ENCODE measurements at regions not wholly inside any gene's neighbourhood (a gene's known extent, or its start where the extent isn't known, plus 50 kb on each side); places are given as distances from the start of the nearest gene placed in this dataset.

GRCh38 chr19:27754700-27755099 is 1458.3 kb downstream of the UQCRFS1 start:
- TF ChIP-seq, protein P1, sequence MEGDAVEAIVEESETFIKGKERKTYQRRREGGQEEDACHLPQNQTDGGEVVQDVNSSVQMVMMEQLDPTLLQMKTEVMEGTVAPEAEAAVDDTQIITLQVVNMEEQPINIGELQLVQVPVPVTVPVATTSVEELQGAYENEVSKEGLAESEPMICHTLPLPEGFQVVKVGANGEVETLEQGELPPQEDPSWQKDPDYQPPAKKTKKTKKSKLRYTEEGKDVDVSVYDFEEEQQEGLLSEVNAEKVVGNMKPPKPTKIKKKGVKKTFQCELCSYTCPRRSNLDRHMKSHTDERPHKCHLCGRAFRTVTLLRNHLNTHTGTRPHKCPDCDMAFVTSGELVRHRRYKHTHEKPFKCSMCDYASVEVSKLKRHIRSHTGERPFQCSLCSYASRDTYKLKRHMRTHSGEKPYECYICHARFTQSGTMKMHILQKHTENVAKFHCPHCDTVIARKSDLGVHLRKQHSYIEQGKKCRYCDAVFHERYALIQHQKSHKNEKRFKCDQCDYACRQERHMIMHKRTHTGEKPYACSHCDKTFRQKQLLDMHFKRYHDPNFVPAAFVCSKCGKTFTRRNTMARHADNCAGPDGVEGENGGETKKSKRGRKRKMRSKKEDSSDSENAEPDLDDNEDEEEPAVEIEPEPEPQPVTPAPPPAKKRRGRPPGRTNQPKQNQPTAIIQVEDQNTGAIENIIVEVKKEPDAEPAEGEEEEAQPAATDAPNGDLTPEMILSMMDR (IDR thresholded peaks at IDR 0.05), result no peak
- TF ChIP-seq POLR2A (IDR thresholded peaks at IDR 0.05), result no peak
